ENCODE measurements at regions not wholly inside any gene's neighbourhood (a gene's known extent, or its start where the extent isn't known, plus 50 kb on each side); places are given as distances from the start of the nearest gene placed in this dataset.

DNA sequence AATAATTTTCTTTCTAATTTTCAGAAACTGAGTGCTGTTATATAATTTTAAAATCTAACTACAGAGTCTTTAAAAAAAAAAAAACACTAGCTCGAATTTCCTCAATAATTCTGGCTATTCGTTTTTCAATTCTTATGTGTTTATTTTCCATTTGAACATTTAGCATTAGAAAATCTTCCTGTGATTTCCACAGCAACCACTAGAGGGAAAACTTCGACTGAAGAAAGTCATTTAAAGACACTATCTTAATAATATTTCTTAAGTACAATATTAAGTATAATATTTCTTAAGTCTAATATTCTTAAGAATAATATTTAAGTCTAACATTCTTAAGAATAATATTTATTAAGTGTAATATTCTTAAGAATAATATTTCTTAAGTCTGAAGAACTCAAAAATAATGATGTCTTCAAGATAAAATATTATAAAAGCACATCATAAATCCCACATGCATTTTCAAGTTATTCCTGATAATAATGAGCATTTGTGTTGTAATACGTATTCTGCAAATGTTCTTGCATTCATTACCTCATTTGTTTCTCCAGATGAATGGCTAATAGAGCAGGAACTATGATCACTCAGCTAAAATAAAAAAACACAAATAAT is 118.4 kb upstream of the WDR17 start:
- DNase-seq (ENCODE audit: low spot score) = no peak

DNA sequence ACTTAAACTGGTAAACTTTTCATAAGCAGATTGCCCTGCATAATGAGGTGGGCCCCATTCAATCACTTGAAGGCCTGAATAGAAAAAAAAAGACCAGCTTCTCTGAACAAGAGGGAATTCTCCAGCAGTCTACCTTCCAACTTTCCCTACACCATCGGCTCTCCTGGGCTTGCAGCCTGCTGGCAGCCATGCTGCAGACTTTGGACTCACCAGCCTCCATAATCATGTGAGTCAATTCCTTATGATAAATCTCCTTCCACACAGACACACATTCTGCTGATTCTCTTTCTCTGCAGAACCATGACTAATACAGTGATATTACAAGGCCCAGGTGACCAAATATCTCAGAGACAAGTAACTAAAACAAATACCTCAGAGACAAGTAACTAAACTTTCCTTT is 113.8 kb upstream of the WDR17 start:
- no peak for DNase-seq (ENCODE audit: low spot score)

DNA sequence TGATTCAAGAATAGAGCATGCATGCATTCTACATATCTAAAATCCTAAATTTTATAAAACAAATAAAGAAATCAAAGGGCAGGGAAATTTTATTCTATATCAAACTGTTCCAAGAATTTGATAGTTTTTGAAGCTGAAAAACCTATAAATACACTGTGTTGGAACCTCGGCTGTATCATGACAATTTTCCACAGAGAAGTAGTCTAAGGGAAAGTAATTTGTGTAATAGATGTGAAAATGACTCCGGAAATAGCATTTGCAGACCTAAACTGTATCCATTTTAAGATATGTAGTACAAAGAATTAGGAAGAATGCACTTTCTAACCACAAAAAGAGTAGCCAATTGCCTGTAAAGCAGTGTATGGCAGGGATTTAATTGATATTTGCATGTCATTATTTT is 112.5 kb upstream of the WDR17 start:
- no peak for DNase-seq (ENCODE audit: low spot score)

DNA sequence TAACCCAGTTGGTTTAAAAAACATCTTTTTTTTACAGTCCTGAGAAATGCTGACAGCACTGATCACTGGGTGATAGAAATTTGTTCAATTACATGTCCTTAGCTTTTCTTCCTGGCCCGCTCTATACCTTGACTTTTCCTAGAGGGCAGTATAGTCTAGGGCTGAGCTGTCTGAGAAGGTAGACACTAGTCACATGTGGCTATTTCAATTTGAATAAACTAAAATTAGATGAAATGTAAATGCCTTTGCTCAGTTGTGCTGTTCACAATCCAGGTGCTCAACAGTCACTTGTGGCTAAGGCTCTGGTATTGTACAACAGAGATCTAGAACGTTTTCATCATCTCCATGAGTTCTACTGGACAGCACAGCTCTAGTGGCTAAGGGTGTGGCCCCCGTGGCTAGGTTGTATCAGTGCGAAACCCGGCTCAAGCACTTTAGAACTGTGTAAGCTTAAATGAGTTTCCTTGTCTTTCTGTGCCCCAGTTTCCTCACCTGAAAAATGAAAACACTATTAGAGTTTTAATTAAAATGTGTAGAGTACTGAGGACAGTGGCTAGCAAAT is 111.6 kb upstream of the WDR17 start:
- no peak for DNase-seq (ENCODE audit: low spot score)

DNA sequence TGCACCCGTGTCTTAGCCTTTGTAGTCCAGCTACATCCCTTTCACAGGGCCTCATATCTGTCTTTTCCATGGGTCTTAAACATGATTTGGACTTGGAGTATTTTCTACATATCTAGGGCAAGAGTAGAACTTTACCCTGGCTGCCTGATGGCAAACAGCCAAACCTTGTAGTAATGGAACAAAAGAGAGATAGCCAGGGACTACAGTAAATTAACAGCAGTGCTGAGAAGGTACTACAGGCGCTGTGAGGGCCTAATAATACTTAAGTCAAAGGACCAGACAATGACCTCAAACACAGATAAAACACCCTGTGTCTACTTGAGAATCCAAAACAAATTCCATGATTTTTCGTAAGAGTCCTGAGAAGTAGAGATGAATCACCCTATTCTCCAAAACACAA is 111.0 kb upstream of the WDR17 start:
- DNase-seq (ENCODE audit: low spot score) = no peak

DNA sequence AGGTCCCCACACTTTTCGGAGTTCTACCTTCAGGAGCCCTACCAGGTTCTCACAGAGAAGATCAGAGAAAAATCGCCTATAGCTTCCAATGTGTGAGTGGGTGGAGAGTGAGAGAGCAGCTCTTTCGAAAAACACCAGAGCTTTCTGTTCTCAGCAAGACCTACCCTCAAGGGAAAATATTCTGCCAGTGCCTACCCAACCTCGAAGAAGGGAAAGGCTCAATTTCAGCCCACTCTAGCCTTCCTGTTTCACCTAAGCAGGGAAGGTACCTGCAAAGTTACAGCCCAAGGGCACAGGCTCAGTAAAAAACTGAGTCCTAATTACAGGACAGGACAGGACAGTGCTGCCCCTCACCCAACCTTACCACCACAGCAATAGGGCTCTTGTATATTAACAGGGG is 104.0 kb upstream of the WDR17 start:
- no peak for DNase-seq (ENCODE audit: low spot score)

DNA sequence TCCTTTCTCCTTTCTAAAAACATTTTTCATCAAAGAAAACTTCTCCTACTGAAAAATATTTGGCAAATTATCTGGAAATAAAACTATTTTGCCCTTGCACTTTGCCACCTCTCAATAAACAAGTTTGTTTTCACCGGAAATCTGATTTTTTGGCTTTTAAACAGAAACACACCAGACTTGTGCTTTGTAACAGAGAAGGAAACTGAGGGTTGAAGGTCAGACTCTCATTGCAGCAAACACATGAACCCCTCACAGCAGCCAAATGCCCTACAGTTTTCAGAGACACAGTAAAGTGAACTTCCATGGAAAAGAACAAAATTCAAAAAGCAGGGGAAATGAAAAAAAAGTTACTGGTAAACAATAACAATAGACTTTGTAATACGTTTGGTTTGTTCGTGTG is 95.6 kb upstream of the WDR17 start:
- no peak for DNase-seq (ENCODE audit: low spot score)

DNA sequence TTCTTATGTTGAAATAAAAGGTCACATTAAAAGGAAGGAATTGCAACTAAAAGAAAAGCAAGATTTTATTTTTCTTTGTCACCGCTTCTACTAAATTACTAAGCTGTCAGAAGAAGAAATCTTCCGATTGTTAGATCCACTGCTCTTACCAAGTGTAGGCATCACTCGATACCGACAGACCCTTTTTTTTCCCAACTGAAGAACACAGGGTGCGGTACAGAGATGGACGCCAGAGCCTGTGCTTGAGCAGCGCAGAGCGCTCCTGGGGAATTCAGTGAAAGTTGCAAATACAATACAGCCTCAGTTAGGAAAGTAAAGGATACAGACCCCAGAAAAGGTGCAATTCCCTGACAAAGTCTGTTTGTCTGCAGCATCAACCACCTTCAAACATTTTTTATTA is 94.9 kb upstream of the WDR17 start:
- DNase-seq (ENCODE audit: low spot score) = no peak

DNA sequence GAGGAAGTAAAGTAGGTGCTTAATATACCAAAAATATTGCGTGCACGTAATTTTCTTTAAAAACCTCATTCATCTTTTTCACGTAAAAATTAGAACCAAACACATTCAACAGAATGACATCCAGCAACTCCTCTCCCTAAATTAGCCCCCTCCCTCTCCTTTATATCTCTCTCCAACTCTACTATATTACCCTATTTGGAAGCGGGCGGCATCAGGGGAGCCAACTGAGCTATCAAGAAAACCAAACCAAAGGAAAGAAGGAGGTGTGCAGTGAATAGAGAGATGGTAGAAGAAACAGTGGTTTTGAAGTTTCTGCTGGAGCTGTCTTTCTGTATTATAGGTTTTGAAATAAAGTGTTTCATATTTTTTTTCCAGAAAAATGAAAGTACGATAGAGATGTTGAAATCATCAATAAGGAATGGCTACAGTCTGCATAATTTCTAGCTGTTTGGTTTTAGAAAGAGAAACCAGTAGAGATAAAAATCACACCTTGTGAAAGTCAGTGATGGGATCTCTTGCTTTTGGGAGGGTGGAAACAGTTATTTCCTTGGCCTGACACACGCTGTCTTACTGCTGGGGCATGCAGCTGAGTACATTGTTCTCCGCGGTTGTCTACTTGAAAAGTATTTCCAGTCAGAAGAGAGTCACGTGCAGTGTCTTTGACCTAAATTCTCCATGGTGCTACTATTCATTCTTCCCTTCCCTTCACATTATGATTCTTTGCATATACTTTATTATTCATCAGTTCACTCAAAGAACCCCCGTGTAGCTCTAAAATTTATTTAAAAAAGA is 94.1 kb upstream of the WDR17 start:
- DNase-seq (ENCODE audit: low spot score) = no peak

DNA sequence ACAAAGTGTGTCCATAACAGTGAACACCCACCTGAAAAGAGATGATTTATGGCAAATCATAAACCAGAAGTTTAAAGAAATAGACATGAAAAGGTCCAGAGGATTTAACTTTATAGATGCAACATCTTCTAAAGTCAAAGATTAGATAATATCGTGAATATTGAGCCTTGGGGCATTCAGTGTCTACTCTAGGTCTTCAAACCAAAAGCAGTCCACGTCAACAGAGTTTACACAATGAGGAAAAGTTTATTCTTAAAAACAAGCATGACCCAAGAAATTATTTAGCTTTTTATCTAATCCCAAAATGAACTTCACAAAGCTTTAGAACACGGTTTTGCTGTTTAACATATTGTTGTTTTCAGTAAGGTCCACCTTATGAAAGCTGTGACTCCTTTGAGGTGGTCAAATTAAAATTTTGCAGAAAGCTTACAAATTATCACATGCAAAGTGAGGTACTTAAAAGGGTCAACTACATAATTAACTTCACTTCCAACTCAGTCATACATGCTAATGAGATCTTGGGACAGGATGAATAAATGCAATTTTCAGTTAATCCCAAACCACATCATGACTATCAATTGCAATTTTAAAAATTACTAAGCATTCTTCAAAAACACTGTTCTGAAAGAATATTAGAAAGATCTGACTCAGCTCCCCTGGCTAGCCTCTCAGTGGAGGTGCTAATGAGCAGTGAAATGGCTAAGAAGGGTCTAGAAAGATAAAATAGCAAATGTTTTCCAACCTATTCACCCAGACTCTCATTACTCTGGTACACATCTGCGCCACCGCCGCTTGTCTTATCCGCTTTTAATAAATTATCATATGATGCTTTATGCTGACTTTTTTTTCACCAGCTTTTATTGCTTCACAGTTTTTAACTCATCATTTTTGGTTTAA is 92.4 kb upstream of the WDR17 start:
- DNase-seq (ENCODE audit: low spot score) = no peak

DNA sequence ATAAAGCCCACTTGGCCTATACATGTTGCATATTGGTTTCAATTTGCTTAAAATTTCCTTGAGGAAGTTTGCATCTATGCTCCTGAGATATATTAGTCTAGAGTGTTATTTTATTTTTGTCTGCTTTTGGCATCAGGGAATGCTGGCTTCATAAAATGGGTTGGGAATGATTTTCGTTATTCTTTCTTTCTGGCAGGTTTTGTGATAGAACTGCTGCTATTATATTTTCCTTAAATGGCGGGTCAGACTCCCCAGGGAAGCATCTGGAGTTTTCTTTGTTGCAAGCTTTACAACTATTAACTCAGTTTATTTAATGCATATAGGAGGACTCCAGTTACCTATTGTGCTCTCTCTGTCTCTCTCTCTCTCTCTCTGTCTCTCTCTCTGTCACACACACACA is 82.0 kb upstream of the WDR17 start:
- DNase-seq (ENCODE audit: low spot score) = no peak

DNA sequence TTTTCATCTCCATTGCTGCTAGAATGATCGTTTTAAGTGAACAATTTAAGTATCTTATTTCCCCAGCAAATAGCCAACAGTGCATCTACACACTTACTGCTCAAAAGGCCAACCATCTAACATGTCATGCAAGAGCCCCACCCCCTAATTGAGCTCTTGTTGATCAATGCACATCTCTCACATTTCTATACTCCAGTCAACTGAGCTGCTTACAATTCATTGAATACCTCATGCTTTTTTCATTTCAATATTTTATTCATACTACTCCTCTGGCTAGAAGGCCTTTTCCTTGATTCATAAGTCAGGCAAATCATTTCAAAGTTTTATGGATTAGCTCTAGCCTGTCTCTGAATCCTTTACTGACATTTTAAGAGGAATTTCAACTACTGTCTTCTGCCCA is 79.0 kb upstream of the WDR17 start:
- no peak for DNase-seq (ENCODE audit: low spot score)

DNA sequence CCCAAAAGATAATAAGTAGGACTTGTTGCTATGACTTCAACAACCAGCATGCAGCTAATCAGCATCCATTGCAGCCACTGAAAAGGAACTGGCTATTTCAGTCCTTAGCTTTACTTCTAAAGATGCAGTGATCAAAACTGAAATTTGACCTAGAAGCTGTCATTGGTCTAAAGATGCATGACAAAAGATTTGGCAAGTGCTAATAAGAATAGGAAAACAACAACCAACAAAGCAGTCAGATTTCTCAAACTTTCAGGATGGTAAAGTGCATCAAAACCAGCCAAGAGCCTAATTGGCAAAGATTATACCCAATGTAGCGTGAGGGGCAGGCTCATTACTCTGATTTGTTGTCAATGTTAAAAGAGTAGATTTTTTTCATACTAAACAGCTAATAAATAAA is 77.1 kb upstream of the WDR17 start:
- peak; percentile 47 for DNase-seq (ENCODE audit: low spot score)

DNA sequence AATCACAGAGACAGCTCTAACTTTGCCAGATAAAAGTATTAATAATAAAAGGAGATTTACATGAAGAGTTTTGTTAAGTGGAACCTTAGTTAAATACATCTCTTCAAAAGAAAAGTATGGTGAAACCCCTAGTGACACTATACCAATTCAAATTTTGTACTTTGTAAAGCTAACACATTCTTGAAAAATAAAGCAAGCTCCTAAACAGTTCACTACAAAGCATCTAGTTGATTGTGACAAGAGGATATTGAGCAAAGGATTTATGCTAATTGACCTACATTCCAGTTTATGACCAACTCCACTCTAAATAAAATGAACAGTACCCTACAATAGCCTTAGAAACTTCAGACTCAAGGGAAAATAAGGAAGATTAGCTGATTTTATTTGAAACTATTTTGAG is 69.4 kb upstream of the WDR17 start:
- no peak for DNase-seq (ENCODE audit: low spot score)

DNA sequence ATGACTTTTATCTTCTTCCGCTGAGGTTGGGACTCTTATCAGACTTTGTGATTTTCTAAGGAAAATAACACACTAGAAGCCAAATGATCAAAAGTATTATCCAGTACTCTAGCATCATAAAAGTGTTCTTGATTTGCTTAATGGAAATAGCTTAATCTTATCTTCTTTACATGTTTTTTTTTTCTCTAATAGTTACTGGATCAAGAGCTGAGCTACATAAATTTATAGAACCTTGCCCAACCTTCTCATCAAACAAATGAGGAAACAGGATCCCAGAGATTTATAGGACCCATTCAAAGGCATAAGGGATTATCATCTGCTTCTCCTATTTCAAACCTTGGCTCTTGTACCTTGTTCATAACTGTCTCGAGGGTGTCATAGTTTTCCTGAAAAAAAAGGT is 68.3 kb upstream of the WDR17 start:
- no peak for DNase-seq (ENCODE audit: low spot score)

DNA sequence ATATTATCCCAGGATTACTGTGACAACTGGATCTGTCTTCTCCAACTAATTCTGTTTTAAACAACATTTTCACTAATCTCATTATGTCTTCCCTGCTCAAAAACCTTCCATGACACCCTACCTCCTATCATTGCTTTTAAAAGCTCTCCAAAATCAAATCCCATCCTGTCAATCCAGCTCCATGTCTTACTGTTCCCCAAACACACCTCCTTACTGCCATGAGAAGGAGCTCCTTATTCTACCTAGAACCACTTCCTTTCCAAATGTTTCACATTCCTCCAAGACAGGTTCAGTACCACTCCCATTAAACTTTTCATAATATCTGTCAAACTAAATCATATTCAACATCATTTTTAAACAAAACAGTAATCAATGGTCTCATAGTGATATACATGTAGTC is 66.9 kb upstream of the WDR17 start:
- no peak for DNase-seq (ENCODE audit: low spot score)

DNA sequence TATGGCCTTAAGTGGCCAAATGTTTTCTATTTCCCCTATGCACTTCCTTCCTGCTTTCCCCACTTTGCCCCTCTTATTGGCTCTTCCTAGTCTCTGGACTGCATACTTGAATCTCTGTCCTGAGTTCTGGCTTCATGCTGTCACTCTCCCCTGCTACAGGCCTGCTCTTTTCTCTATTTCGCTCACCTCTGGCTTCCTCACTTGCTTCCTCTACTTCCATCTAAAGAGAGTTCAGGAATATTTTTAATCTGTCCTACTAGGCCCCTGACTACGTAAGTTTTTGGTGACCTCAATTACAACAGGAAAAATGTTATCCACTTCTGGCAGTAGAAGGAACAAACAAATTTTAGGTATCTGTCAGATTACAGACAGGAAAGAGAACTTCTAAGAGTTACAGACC is 65.7 kb upstream of the WDR17 start:
- DNase-seq (ENCODE audit: low spot score) = no peak

DNA sequence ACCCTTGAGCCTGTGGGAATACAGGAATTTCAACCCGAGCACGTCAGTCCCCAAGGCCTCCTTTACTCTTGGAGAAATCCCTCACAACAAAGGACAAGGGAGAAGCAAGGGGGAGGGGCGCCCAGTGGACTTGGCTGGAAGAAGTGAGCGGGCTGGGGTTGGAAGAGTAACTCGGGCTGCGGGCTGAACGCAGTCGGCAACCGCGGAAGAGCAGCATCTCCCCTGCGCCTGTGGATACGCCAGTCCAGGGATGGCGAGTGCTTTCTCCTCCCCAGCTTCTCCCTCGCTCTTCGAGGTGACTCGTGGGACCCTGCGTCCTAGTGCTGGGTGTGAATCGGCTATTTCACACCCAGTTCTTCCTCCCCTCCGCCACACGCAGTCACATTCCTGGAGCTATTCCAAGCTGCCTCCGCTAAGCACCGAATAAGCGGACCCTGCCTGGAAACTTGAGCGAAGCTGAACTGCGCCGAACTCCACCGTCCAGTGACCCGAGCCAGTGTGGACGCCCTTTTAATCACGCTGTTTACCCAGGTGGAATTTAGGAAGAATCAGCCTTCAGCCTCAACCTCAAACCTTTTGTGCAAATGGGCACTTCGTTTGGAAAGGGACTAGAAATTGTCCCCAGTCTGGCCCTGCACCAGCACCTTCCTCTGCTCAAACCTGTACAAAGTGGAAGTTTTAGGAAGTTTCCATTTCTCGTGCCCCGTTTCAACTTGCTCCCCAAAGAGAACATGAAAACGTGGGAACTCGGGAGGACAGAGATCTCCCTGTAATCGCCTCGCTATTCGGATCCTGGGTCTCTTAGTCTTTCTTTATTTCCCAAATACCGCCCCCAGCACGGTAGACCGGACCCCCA is 64.3 kb upstream of the WDR17 start:
- DNase-seq (ENCODE audit: low spot score) = peak; percentile 79

DNA sequence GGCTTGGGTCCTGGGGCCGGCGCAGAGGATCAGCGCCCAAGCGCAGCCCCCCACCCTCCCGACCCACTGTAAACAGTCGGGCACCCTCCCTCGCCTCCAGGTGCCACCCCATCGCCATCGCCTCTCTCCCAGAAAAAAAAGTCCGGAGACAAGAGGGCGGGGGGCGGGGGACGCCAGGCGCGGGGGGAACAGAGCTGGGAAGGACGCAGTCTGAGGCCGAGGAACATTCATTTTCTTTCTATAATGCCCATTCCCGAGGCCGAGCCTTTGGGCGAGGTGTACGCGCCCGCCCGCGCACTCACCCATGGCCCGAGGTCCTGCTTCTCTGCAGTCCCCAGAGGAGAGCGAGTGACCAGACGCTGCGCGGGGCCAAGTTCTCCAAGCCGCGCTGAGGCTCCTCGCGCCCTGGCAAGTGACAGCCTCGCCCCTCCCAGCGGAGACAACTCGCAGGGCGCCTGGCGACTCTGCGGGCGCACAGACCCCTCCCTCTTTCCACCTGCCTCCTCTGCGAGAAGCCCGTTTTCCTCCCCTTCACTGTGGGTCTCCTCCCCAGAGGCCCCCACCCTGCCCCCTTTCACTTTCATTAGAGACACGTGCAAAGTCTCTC is 63.5 kb upstream of the WDR17 start:
- DNase-seq (ENCODE audit: low spot score) = no peak

DNA sequence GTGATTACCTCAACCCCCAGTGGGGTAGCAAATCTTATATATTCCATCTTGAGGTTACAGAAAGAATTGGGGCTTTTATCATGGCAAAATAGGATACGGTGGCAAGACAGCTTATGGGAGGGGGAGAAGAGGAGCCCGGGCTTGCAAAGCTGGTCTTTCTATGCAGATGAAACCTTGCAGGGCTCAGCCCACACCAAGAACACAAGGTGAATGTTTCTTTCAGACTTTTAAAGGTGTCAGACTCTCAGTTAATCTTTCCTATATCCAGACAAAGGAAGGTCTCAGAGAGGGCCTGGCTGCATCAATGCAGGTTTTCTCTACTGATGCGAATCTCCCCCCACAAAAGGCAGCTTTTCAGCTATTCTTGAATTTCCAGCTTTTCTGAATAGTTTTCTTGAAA is 59.9 kb upstream of the WDR17 start:
- no peak for DNase-seq (ENCODE audit: low spot score)

DNA sequence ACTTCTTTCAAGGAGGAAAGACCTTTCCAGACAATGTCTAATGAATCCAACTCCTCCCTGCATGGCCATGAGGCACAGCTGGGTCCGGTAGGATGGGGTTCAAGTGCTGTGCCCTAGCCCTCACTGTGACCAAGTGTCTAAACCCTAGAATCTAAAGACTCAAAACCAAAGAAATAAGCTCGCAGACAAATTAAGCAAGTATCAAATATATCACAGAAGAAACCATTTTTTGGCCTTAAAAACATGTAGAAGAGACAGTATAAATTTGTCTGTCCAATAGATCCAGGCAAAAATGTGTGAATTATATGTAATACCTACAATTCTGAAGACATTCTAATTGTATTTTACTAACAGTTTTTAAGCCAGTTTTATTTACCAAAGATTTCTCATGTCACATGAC is 56.4 kb upstream of the WDR17 start:
- DNase-seq (ENCODE audit: low spot score) = no peak

Measured in putamen (tissue), 1 donor.